NT2/D1 (cell line): ENCODE measurements at regions not wholly inside any gene's neighbourhood (a gene's known extent, or its start where the extent isn't known, plus 50 kb on each side); places are given as distances from the start of the nearest gene placed in this dataset.
"Not testable (repeated sequence)": the region's sequence is repeated elsewhere in the genome, so short reads cannot be mapped to it uniquely, and the experiment has no call there.

Experiments used
- DNase-seq: peaks from one replicate; pipeline ENCODE4 v3.0.0-alpha.2; 2011; ENCODE audit warnings: low read depth, low spot score
- H3K27me3 ChIP-seq: 2 replicates; pipeline ENCODE4 v1.6.0; 2011; ENCODE audit warnings: mild to moderate bottlenecking; ENCODE audit not compliant: insufficient read length, insufficient read depth
- H3K36me3 ChIP-seq: 2 replicates; pipeline ENCODE4 v1.6.1; 2011; ENCODE audit warnings: mild to moderate bottlenecking, low read length, mixed read lengths; ENCODE audit not compliant: insufficient read depth, insufficient read length
- H3K4me1 ChIP-seq: 2 replicates; pipeline ENCODE4 v1.5.1; 2011; ENCODE audit not compliant: insufficient read depth, insufficient read length
- H3K4me3 ChIP-seq: 2 replicates; pipeline ENCODE4 v1.5.1; 2011; ENCODE audit warnings: low read depth; ENCODE audit not compliant: insufficient read length
- H3K9ac ChIP-seq: 2 replicates; pipeline ENCODE4 v1.6.0; 2011; ENCODE audit warnings: low read depth; ENCODE audit not compliant: insufficient read length
- H3K9me3 ChIP-seq: 2 replicates; pipeline ENCODE4 v1.5.1; 2011; ENCODE audit warnings: mild to moderate bottlenecking, low read length; ENCODE audit not compliant: insufficient read depth
- SUZ12 ChIP-seq: IDR thresholded peaks from 2 replicates; pipeline ENCODE4 v1.6.1; 2011; ENCODE audit not compliant: insufficient read length, insufficient read depth; ENCODE audit errors: extremely low read depth
- YY1 ChIP-seq: IDR thresholded peaks from 2 replicates; pipeline ENCODE4 v1.6.1; 2011; ENCODE audit not compliant: insufficient read length, insufficient read depth
- ZNF274 ChIP-seq: IDR thresholded peaks from 2 replicates; pipeline ENCODE4 v1.6.1; 2011; ENCODE audit warnings: mild to moderate bottlenecking, low read depth, low read length

- no peak for DNase-seq
- no peaks in the 10 kb centered on the region for H3K36me3 ChIP-seq
These were observed 161.8 kb downstream of the EDEM1 start for GRCh38 chr3:5349343-5349742.

GRCh38 chr3:5357089-5357488 lies 169.6 kb downstream of the EDEM1 start:
- TF ChIP-seq SUZ12 (no peak), ZNF274 (no peak), YY1 (no peak)
- no peak for DNase-seq
- H3K27me3 ChIP-seq: no peaks in the 10 kb centered on the region
- H3K4me3 ChIP-seq: no peak overlapping the region
- no peaks in the 10 kb centered on the region for H3K36me3 ChIP-seq
- no peaks in the 10 kb centered on the region for H3K9me3 ChIP-seq
- no peaks in the 10 kb centered on the region for H3K4me1 ChIP-seq
- H3K9ac ChIP-seq: no peak overlapping the region

More at GRCh38 chr3:5349343-5349742, 161.8 kb downstream of the EDEM1 start:
- no peaks in the 10 kb centered on the region for H3K27me3 ChIP-seq
- no peak for TF ChIP-seq SUZ12
- H3K4me3 ChIP-seq: no peak overlapping the region
- H3K4me1 ChIP-seq: no peaks in the 10 kb centered on the region
- H3K9me3 ChIP-seq: peaks cover 14% of the 10 kb centered on the region; the same call in 1 of the 2 replicates
- no peak overlapping the region for H3K9ac ChIP-seq

- H3K4me3 ChIP-seq: no peak overlapping the region
- H3K27me3 ChIP-seq: no peaks in the 10 kb centered on the region
- no peak for DNase-seq
- H3K9ac ChIP-seq: no peak overlapping the region
- TF ChIP-seq SUZ12 (no peak), ZNF274 (no peak), YY1 (no peak)
- no peaks in the 10 kb centered on the region for H3K36me3 ChIP-seq
- H3K9me3 ChIP-seq: no peaks in the 10 kb centered on the region
- no peaks in the 10 kb centered on the region for H3K4me1 ChIP-seq
These were observed 171.4 kb downstream of the EDEM1 start for GRCh38 chr3:5358911-5359310.

- no peak for TF ChIP-seq YY1
- no peak for TF ChIP-seq SUZ12
- no peak for TF ChIP-seq ZNF274
- Histone ChIP-seq H3K36me3 (no peaks in the 10 kb centered on the region), H3K9me3 (no peaks in the 10 kb centered on the region)
These were observed 172.9 kb downstream of the EDEM1 start for GRCh38 chr3:5360453-5360852.

GRCh38 chr3:5366746-5367145 lies 179.2 kb downstream of the EDEM1 start:
- Histone ChIP-seq H3K4me3 (no peak overlapping the region), H3K9me3 (no peaks in the 10 kb centered on the region), H3K27me3 (no peaks in the 10 kb centered on the region), H3K4me1 (no peaks in the 10 kb centered on the region), H3K9ac (no peak overlapping the region), H3K36me3 (no peaks in the 10 kb centered on the region)
- DNase-seq: no peak
- TF ChIP-seq YY1: no peak
- no peak for TF ChIP-seq ZNF274
- TF ChIP-seq SUZ12: no peak

More at GRCh38 chr3:5360453-5360852, 172.9 kb downstream of the EDEM1 start:
- Histone ChIP-seq H3K27me3 (no peaks in the 10 kb centered on the region), H3K4me3 (no peak overlapping the region), H3K9ac (no peak overlapping the region), H3K4me1 (no peaks in the 10 kb centered on the region)
- no peak for DNase-seq

GRCh38 chr3:5371555-5371954 lies 184.0 kb downstream of the EDEM1 start:
- H3K36me3 ChIP-seq, H3K4me3 ChIP-seq, H3K4me1 ChIP-seq, H3K9me3 ChIP-seq, DNase-seq, H3K27me3 ChIP-seq, H3K9ac ChIP-seq: not testable (repeated sequence)

GRCh38 chr3:5376761-5377160 lies 189.3 kb downstream of the EDEM1 start:
- TF ChIP-seq SUZ12: no peak
- TF ChIP-seq YY1: no peak
- TF ChIP-seq ZNF274: no peak
- Histone ChIP-seq H3K4me1 (peaks cover 2% of the 10 kb centered on the region), H3K4me3 (no peak overlapping the region), H3K9ac (no peak overlapping the region), H3K36me3 (no peaks in the 10 kb centered on the region), H3K9me3 (0 out of 2 replicates have a peak, but pooled peaks cover 4% of the 10 kb centered on the region), H3K27me3 (no peaks in the 10 kb centered on the region)
- peak; percentile 64 for DNase-seq

- H3K9me3 ChIP-seq, H3K4me1 ChIP-seq, H3K27me3 ChIP-seq, H3K36me3 ChIP-seq, DNase-seq, H3K4me3 ChIP-seq, H3K9ac ChIP-seq: not testable (repeated sequence)
These were observed 191.8 kb downstream of the EDEM1 start for GRCh38 chr3:5379266-5379665.

- H3K4me3 ChIP-seq, H3K27me3 ChIP-seq, H3K9me3 ChIP-seq, H3K4me1 ChIP-seq, H3K36me3 ChIP-seq: not testable (repeated sequence)
- H3K9ac ChIP-seq: peak overlapping the region; percentile 47
- DNase-seq: peak; percentile 13
These were observed 196.2 kb downstream of the EDEM1 start for GRCh38 chr3:5383486-5384263.
